ENCODE measurements at regions not wholly inside any gene's neighbourhood (a gene's known extent, or its start where the extent isn't known, plus 50 kb on each side); places are given as distances from the start of the nearest gene placed in this dataset.

GRCh38 chr17:51475730-51476129, 215.4 kb downstream of the UTP18 start:
- TF ChIP-seq CTCF (conservative IDR thresholded peaks at IDR 0.05; ENCODE audit: low read depth, low read length) = no peak
- no peak for TF ChIP-seq EZH2 (IDR thresholded peaks at IDR 0.05; ENCODE audit: low read length, unreplicated experiment)
- TF ChIP-seq EZH2phosphoT487 (IDR thresholded peaks at IDR 0.05; ENCODE audit: borderline replicate concordance, low read length) = no peak
